Endodermal cell (in vitro differentiated cells): ENCODE measurements at regions not wholly inside any gene's neighbourhood (a gene's known extent, or its start where the extent isn't known, plus 50 kb on each side); places are given as distances from the start of the nearest gene placed in this dataset.

Experiments
- DNase-seq: peaks from one replicate; pipeline ENCODE4 v3.0.0-alpha.2; 2017
- H3K27ac ChIP-seq: 2 replicates; pipeline ENCODE4 v1.5.1; 2013; ENCODE audit warnings: mild to moderate bottlenecking, low read depth, low read length, moderate library complexity
- H3K27me3 ChIP-seq: 2 replicates; pipeline ENCODE4 v1.6.1; 2013; ENCODE audit warnings: mild to moderate bottlenecking, low read length, moderate library complexity; ENCODE audit not compliant: insufficient read depth, control insufficient read depth, poor library complexity, severe bottlenecking
- H3K36me3 ChIP-seq: 2 replicates; pipeline ENCODE4 v1.7.0; 2013; ENCODE audit warnings: mild to moderate bottlenecking, low read length, moderate library complexity; ENCODE audit not compliant: control insufficient read depth, insufficient read depth
- H3K4me1 ChIP-seq: one replicate; pipeline ENCODE4 v1.7.0; 2013; ENCODE audit warnings: low read length; ENCODE audit not compliant: control insufficient read depth, insufficient read depth
- H3K4me3 ChIP-seq: 2 replicates; pipeline ENCODE4 v1.5.1; 2013; ENCODE audit warnings: mild to moderate bottlenecking, low read length, moderate library complexity
- H3K9ac ChIP-seq: 2 replicates; pipeline ENCODE4 v1.6.1; 2013; ENCODE audit warnings: mild to moderate bottlenecking, low read length, moderate library complexity; ENCODE audit not compliant: poor library complexity, severe bottlenecking; ENCODE audit errors: extremely low read depth
- H3K9me3 ChIP-seq: 2 replicates; pipeline ENCODE4 v1.6.1; 2013; ENCODE audit warnings: mild to moderate bottlenecking, low read length, moderate library complexity; ENCODE audit not compliant: control insufficient read depth
- H3K27ac Mint-ChIP-seq: 2 replicates; pipeline ENCODE4 v1.8.0; 2020; ENCODE audit warnings: mixed read lengths
- H3K27me3 Mint-ChIP-seq: 2 replicates; pipeline ENCODE4 v1.8.0; 2021; ENCODE audit warnings: mild to moderate bottlenecking, mixed read lengths; ENCODE audit not compliant: insufficient read depth
- H3K36me3 Mint-ChIP-seq: 2 replicates; pipeline ENCODE4 v1.8.0; 2020; ENCODE audit warnings: low read depth, mixed read lengths
- H3K4me1 Mint-ChIP-seq: 2 replicates; pipeline ENCODE4 v1.8.0; 2020; ENCODE audit warnings: mixed read lengths
- H3K4me3 Mint-ChIP-seq: 2 replicates; pipeline ENCODE4 v1.8.0; 2020; ENCODE audit warnings: mild to moderate bottlenecking, moderate library complexity, mixed read lengths
- H3K9me3 Mint-ChIP-seq: 2 replicates; pipeline ENCODE4 v1.8.0; 2020; ENCODE audit warnings: mild to moderate bottlenecking, mixed read lengths
- CTCF ChIP-seq: fragments of 200-600 bp; sonication (generic); conservative IDR thresholded peaks from 2 replicates; pipeline ENCODE4 v1.5.0; 2021; ENCODE audit warnings: antibody characterized with exemption, mild to moderate bottlenecking
- WGBS, 2 experiments: methylation state at CpG; one replicate each; pipeline versions ENCODE4 v1.1.5 to v1.1.7; 2013; ENCODE audit warnings: missing lambda C conversion rate in 2 of 2, mixed read lengths in 1 of 2; ENCODE audit not compliant: insufficient coverage in 1 of 2, insufficient read length in 1 of 2; 5-methylcytosine and 5-hydroxymethylcytosine counted together

GRCh38 chr1:75672528-75673393 lies 51.7 kb upstream of the ACADM start:
- WGBS, 2 experiments, result 79 to 88% methylated on average over 1 to 3 of the region's 3 CpGs
- peak; percentile 86 for DNase-seq
- TF ChIP-seq CTCF, result no peak
- no peaks in the 10 kb centered on the region for H3K36me3 Mint-ChIP-seq
- Histone ChIP-seq H3K9ac (no peak overlapping the region), H3K36me3 (no peaks in the 10 kb centered on the region), H3K4me3 (no peak overlapping the region), H3K27ac (no peak overlapping the region), H3K27me3 (no peaks in the 10 kb centered on the region), H3K4me1 (no peaks in the 10 kb centered on the region), H3K9me3 (no peaks in the 10 kb centered on the region)
- peak overlapping the region; percentile 7 for H3K4me3 Mint-ChIP-seq
- H3K4me1 Mint-ChIP-seq, result peaks cover 32% of the 10 kb centered on the region
- H3K27ac Mint-ChIP-seq, result peak overlapping the region; percentile 96
- H3K9me3 Mint-ChIP-seq, result peaks cover 10% of the 10 kb centered on the region
- H3K27me3 Mint-ChIP-seq, result no peaks in the 10 kb centered on the region

GRCh38 chr1:75673399-75673798 lies 51.1 kb upstream of the ACADM start:
- WGBS, 2 experiments, result 80 to 92% methylated on average over 1 of the region's 1 CpG
- no peak overlapping the region for H3K9ac ChIP-seq
- no peaks in the 10 kb centered on the region for H3K36me3 ChIP-seq
- H3K36me3 Mint-ChIP-seq, result no peaks in the 10 kb centered on the region
- peaks cover 12% of the 10 kb centered on the region for H3K9me3 Mint-ChIP-seq
- no peak for DNase-seq
- no peak overlapping the region for H3K27ac ChIP-seq
- H3K27ac Mint-ChIP-seq, result peak overlapping the region; percentile 96
- peak overlapping the region; percentile 23 for H3K4me3 ChIP-seq
- no peaks in the 10 kb centered on the region for H3K4me1 ChIP-seq
- H3K4me3 Mint-ChIP-seq, result no peak overlapping the region
- TF ChIP-seq CTCF, result no peak
- no peaks in the 10 kb centered on the region for H3K27me3 ChIP-seq
- H3K4me1 Mint-ChIP-seq, result peaks cover 32% of the 10 kb centered on the region
- H3K9me3 ChIP-seq, result no peaks in the 10 kb centered on the region
- H3K27me3 Mint-ChIP-seq, result no peaks in the 10 kb centered on the region

- 90% methylated on average over 1 of the region's 1 CpG; no CpG with 5 or more reads in 1 of the 2 experiments for WGBS, 2 experiments
- peaks cover 1% of the 10 kb centered on the region for H3K36me3 Mint-ChIP-seq
- no peaks in the 10 kb centered on the region for H3K4me1 ChIP-seq
- peak overlapping the region; percentile 23 for H3K4me3 ChIP-seq
- no peaks in the 10 kb centered on the region for H3K9me3 ChIP-seq
- H3K27ac ChIP-seq, result no peak overlapping the region
- peaks cover 32% of the 10 kb centered on the region for H3K4me1 Mint-ChIP-seq
- peak overlapping the region; percentile 2 for H3K27ac Mint-ChIP-seq
- no peaks in the 10 kb centered on the region for H3K27me3 ChIP-seq
- H3K4me3 Mint-ChIP-seq, result no peak overlapping the region
- no peak for DNase-seq
- H3K9ac ChIP-seq, result no peak overlapping the region
- no peaks in the 10 kb centered on the region for H3K27me3 Mint-ChIP-seq
- TF ChIP-seq CTCF, result no peak
- no peaks in the 10 kb centered on the region for H3K36me3 ChIP-seq
- H3K9me3 Mint-ChIP-seq, result peaks cover 15% of the 10 kb centered on the region
Observed at GRCh38 chr1:75673885-75674284, 50.6 kb upstream of the ACADM start.
